ENCODE measurements at regions not wholly inside any gene's neighbourhood (a gene's known extent, or its start where the extent isn't known, plus 50 kb on each side); places are given as distances from the start of the nearest gene placed in this dataset.
"Not testable (repeated sequence)": the region's sequence is repeated elsewhere in the genome, so short reads cannot be mapped to it uniquely, and the experiment has no call there.

DNA sequence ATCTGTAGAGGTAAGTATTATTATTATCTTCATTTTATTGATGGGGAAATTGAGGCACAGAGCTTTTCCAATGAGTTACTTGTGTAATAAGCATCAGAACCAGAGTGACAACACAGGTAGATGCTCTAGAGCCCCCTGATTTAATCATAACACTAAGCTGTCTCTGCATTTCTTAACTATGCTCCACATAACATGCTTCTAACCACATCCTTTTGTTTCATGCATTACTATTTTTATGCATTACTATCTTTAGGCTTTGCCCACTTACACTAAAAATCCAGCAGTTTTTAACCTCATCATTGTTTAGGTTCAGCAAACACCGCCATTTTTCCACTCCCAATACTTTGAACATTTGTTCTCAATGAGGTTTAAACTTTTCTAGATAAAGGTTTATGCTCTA, 1900.8 kb upstream of the PCDH10 start:
- no peak for DNase-seq (ENCODE audit: low read depth)

DNA sequence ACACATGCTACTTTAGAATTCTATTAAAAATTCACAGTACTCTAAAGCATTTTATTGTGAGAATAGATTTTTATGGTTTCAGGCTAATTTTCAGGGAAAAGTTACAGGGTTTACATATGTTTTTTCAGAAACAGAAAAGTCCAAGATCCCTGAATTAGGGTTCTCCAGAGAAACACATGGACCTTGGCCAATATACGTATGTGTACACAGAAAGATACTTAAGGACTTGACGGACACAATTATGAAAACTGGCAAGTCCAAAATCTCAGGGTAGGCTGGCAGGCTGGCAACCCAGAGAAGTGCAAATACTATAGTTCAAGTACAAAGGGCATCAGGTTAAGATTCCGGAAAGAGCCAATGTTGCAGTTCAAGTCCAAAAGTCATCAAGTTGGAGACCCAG, 1897.8 kb upstream of the PCDH10 start:
- DNase-seq (ENCODE audit: low read depth) = no peak

DNA sequence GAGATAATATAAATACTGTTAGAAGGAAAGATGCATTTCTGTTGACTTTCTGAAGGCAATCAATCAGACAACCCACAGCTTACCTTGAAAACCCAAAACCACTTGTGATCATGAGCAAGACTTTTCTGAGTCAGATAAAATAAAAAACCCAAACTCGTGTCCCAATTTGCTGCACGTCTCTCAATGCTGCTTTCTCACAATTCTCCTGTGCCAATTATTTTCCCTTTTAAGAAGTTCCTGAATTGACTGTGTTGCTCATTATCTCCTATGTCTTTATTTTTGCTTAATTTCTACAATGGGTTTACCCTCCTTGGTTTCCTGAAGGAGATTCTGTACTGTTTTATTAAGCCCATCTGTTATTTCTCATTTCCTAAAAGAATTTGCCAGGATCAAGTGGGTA, 1891.9 kb upstream of the PCDH10 start:
- no peak for DNase-seq (ENCODE audit: low read depth)

DNA sequence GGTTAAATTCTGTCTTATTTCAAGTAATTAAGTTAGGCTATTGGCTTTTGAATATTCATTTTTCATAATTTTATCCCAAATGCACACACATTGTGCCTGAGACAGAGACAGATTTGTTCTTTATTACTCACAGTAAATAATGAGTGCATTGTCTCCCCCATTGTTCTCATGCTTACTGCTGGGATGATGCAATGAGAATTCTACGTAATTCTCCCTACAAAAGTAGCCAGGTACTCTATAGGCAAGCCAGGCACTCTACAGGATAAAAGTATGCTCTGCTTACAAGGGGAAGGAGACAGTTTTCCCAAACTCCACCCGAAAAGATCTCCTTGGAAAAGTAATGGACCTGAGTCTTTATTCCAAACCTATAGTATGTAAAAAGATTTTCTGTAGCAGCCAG, 1890.7 kb upstream of the PCDH10 start:
- DNase-seq (ENCODE audit: low read depth) = no peak

DNA sequence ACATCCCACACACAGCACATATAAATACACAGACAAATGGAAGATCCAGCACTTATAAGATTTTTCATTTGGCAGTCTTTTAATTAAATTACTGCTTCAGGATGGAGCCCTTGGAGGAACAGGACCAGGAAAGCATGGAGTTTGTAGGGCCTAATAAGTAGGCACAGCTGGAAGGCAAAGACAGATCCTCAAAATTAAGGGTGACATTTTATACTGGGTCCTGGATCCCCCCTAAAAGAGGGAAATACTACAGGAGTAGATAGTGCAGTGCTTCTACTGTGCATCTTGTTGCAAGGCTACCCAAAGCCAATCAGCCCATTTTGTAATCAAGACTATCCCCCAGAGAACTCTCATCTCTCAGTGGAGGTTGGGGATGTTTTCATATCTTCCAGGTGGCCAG, 1860.7 kb upstream of the PCDH10 start:
- DNase-seq (ENCODE audit: low read depth) = no peak

DNA sequence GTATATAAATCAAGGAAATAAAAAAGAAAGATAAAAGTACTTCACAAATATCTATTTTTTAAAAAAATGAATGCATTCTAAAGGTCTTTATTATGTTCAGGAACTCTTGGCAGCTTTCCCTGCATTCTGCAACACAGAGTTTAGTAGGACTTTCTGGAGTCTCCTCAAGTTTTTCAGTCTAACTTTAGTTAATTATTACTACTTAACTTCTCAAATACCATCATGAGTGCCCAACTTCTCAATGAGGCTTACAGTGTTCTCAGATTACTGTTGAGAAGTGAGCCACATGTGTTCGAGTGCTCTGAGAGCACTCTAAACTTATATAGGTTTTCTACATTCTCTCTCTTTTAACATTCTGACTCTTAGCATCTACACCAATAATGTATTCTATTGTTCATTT, 1852.9 kb upstream of the PCDH10 start:
- DNase-seq (ENCODE audit: low read depth) = no peak

DNA sequence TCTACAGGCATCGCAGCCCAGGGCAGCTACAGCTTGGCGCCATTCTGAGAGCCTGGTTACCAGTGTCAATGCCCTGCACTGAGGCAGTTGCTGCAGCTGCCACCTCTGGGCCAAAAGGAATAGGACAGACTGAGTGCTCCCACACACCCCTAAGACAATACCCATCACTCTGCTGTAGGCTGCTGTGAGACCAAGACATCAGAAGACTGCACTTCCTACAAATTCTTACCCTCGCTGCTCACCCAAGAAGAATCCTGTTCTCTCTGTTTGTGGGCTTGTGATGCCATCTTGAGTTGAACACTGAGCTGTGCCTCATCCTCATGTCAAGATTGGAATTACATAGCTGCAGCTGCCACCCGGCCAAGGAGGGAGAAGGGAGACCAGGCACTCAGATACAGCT, 1847.0 kb upstream of the PCDH10 start:
- DNase-seq (ENCODE audit: low read depth) = no peak

DNA sequence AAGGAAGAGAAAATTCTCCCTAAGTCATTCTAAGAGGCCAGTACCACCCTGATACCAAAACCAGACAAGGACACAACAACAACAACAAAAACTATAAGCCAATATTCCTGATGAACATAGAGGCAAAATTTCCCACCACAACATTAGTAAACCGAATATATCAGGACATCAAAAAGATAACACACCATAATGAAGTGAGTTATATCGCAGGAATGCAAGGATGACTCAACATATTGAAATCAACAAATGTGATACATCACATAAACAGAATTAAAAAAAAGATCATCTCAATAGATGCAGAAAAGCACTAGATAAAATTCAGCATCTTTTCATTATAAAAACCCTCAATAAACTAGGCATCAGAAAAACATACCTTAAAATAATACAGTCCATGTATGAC, 1844.4 kb upstream of the PCDH10 start:
- no peak for DNase-seq (ENCODE audit: low read depth)

DNA sequence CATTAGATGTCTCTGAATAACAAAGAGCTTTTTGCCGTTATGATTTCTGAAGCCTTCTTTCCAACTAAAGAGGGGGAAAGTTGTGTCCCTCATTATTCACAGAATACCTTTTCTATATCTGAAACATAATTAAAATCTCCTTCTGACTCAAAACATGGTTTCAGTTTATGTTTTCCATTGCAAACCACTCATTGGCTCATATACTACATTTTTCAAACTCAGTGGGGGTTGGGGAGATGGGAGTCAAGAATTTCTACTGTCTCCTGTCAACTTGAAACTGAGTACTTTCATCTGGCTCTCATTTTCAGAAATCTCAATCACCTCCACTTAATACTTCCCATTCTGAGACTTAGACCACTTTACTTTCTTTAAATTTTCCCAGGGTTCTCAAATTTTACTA, 1839.5 kb upstream of the PCDH10 start:
- DNase-seq (ENCODE audit: low read depth) = no peak

DNA sequence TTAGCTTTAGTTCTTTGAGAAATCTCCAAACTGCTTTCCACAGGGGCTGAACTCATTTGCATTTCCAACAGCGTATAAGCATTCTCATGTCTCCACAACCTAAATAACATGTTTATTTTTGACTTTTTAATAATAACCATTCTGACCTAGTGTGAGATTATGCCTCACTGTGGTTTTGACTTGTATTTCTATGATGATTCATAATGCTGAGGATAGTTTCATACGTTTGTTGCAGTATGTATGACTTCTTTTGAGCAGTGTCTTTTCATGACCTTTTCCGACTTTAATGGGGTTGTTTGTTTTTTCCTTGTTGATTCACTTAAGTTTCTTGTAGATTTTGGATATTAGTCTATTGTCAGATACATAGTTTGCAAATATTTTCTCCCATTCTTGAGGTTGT, 1833.0 kb upstream of the PCDH10 start:
- DNase-seq (ENCODE audit: low read depth) = no peak

DNA sequence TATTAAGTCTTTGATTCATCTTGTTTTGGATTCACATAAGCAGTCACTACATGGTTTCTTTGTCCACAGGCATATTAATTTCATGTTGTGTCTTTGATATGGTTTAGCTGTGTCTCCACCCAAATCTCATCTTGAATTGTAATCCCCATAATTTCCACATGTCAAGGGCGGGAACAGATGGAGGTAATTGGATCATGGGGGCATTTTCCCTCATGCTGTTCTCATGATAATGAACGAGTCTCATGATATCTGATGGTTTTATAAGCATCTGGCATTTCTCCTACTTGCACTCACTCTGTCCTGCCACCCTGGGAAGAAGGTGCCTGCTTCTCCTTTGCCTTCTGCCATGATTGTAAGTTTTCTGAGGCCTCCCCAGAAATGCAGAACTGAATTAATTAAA, 1811.2 kb upstream of the PCDH10 start:
- DNase-seq (ENCODE audit: low read depth) = no peak

DNA sequence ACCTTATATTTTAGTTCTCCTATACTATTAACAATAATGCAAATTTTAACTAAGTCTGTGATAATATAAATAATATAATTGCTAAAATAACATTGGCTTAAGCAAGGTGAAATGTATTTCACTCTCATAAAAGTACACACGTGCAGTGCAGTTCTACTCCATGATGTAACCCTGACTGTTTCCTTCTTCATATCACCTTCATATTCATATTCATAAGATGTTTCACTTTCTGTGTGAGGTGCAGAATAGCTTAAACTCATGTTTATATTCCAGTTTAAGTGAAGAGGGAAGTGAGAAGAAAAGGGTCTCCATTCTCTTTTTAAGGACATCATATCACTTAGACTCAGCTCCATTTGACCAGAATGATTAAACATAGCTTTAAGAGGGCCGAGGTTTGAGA, 1810.0 kb upstream of the PCDH10 start:
- no peak for DNase-seq (ENCODE audit: low read depth)

DNA sequence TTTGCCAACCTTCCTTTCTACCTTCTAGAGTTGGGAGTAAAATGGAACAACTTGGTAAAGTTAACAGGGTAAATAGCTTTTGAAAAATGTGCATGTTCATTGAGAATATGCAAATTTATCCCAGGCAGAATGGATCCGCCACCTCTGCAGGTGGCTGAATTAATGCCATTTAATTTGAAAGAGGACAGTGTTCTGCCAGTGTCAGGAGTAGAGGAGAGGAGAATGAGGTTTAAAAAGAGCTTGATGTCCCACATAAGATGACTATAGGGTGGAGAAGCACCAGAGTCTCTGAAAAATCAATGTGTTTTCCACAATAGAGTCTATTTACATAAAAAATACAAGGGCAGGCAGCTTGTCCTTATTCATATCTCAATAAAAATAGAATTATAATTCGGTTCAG, 1804.3 kb upstream of the PCDH10 start:
- no peak for DNase-seq (ENCODE audit: low read depth)

DNA sequence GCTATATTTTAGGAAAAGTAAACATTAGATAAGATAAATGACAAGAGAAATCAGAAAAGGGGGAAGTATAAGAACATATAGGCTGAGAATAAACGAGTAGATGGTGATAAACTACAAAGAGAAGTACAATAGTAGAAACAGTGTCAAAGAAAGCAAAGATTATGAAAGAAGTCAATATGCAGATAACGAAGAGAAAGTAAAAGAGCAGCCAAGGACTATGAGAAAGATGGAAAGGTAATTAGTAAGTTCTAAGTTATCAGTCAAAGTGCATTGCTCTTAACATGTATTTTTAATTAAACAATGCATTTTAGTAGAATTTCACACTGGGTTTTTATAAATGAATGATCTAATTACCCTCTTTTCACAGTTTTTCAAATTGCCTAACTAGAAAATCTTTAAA, 1801.3 kb upstream of the PCDH10 start:
- DNase-seq (ENCODE audit: low read depth) = no peak

DNA sequence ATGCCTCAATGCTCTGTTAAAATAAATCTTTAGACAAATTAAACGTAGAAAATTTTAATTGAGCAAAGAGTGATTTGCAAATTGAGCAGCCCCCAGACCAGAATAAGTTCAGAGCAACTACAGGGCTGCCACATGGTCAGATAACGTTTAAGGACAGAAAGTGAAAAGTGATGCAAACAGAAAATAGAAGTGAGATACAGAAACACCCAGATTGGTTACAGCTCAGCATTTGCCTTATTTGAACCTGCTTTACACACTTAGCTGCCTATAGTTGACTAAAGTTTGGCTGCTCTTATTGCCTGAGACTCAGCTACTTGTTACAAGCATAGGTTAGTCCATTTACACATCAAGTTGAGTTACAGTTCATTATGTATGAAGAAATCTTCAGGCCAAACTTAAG, 1800.8 kb upstream of the PCDH10 start:
- DNase-seq (ENCODE audit: low read depth) = no peak

DNA sequence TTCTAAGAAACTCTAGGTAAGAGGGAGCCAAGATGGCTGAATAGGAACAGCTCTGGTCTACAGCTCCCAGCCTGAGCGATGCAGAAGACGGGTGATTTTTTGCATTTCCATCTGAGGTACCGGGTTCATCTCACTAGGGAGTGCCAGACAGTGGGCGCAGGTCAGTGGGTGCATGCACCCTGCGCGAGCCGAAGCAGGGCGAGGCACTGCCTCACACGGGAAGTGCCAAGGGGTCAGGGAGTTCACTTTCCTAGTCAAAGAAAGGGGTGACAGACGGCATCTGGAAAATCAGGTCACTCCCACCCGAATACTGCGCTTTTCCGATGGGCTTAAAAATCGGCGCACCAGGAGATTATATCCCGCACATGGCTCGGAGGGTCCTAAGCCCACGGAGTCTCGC, 1796.7 kb upstream of the PCDH10 start:
- DNase-seq (ENCODE audit: low read depth) = not testable (repeated sequence)

DNA sequence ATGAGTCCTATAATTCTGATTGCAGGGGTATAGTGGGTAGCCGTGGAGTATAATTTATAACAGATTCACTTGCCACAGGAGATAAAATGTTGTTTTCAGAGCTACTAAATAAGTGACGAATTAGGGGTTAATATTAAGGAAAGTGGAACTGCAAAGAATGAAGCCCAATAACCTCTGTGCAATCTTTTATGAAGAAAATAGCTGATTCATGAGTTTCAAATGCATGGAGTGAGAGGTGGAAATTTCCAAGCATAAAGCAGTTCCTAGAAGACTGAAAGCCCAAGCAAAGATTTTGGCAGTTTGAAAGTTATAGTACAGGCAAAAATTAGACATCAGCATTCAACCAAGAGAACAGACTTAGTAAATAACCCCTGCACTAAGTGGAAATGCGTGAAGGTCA, 1782.4 kb upstream of the PCDH10 start:
- no peak for DNase-seq (ENCODE audit: low read depth)

DNA sequence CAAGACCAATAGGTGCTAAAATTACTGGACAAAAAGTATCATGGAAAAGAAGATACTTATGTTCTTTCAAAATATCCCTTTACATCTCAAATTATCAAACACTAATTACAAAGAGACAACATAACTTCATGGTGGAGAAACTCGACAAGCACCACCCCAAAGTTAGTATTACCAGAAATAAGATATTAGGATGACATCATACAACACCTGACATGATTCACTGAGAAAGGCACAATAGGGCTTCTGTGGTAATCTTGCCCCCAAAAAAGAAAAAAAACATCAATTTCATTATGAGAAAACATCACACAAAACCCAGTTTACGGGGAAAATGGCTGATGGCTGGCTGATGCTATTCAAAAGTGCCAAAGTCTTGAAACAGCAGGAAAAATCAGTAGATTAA, 1781.7 kb upstream of the PCDH10 start:
- DNase-seq (ENCODE audit: low read depth) = no peak

DNA sequence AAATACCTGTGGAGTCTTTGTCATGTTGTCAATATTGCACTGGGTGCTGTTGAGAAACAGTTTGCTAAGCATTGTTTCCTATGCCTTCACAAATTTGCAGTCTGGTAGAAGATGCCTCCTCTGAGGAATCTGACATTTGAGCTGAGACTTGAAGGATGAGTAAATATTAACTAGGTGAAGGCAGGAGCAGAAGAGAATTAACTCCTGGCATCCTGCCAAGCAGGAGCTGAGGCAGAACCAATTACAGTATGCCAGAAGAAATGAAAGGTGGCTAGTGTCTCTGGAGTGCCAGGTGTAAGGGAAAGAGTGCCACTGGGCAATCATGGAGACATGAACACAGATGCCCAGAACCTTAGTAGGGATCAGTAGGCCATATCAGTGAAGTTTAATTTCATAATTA, 1778.2 kb upstream of the PCDH10 start:
- DNase-seq (ENCODE audit: low read depth) = no peak

DNA sequence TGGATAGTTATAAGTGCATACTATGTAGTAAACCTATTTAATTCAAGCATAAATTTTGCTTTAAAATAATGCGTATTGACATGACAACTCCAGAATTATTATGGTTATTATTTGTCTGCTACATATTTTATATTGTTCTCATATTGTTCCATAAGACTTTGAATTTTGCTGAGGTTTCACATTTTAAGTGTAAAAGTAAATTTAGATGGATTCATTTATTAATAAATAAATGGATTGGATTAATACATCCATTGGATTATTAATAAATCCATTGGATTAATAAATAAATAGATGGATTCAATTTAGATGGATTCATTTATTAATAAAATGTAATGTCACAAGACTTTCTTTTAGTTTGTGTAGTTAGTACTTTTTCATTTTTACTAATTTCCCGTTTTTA, 1768.0 kb upstream of the PCDH10 start:
- no peak for DNase-seq (ENCODE audit: low read depth)

DNA sequence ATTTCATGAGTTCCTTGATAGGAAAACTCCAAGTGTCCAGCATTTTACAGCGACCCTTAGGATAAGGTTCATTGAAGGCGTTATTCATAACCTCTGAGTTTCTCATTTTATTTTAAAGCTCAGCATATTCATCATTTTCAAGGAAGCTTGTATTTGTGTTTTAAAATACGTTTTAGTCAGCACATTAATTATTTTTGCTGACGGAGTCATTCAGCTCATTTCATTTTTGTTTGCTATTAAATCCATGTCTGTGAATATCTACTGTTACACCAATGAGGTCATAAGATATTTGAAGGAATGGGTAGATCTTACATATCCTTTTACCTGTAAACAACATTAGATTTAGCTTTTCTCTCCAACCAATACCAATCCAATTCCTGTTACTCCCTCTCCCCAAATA, 1766.3 kb upstream of the PCDH10 start:
- no peak for DNase-seq (ENCODE audit: low read depth)

DNA sequence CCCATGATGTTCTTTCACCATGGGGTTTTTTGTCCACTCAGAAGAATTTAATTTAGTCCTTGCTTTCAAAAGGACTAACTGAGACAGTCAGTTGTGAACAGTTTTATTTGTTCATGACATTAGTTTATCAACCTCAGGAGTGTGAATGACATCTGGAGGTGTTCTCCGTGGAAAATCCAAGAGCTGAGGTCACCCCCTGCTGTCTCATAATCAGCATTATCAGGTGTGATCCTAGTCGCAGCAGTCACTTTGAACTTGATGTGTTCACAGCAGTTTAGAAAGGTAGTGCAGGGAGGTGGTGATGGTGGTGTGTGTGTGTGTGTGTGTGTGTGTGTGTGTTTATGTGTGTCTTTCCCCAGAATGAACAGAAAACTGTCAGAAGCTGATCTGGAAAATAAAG, 1760.8 kb upstream of the PCDH10 start:
- no peak for DNase-seq (ENCODE audit: low read depth)

DNA sequence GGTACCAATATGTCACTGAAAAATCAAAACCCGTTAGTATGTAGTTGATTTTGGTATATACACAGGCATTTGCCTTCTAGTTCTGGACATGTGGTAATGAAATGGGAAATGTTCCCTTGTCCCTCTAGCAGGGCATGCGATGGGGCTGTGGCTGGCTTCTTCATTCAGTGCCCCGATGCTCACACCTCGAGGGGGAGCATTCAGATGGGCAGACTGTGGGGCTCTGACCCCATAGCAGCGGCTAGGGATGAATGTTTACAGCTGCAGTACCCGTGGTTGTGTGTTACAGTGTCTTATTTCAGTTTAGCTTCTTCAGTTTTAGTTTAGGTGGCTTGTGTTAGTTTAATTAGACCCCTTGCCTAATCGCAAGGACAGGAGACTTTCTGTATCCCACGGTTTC, 1741.0 kb upstream of the PCDH10 start:
- DNase-seq (ENCODE audit: low read depth) = no peak

DNA sequence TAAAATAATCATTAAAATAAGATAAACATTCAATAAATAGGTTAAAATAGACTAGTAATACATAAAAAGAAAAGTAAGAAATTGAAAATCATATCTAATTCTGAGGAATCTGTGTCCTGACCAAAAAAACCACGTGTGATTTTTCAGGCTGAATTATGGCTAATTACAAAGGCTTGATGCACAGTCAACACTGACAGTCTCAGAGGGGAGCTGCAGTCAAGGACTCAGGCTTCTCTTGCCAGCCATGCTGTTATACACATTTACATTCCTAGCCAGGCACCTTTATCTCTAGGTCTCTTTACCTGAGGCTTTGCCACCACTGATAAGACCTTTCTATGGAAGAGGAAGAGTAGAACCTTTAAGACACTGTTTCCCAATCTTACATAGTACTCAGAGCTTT, 1737.7 kb upstream of the PCDH10 start:
- DNase-seq (ENCODE audit: low read depth) = no peak

DNA sequence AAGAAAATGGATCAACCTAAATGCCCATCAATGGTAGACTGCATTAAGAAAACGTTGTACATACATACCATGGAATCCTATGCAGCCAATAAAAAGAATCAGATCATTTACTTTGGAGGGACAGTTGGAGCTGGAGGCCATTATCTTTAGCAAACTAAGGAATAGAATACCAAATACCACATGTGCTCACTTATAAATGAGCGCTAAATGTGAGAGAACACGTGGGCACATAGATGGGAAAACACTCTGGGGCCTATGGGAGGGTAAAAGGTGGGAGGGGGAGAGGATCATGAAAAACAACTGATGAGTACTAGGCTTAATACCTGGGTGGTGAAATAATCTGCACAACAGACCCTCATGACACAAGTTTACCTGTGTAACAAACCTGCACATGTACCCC, 1729.9 kb upstream of the PCDH10 start:
- DNase-seq (ENCODE audit: low read depth) = no peak

Measured in myocyte (in vitro differentiated cells).